ENCODE measurements at regions not wholly inside any gene's neighbourhood (a gene's known extent, or its start where the extent isn't known, plus 50 kb on each side); places are given as distances from the start of the nearest gene placed in this dataset.
"Not testable (repeated sequence)": the region's sequence is repeated elsewhere in the genome, so short reads cannot be mapped to it uniquely, and the experiment has no call there.

DNA sequence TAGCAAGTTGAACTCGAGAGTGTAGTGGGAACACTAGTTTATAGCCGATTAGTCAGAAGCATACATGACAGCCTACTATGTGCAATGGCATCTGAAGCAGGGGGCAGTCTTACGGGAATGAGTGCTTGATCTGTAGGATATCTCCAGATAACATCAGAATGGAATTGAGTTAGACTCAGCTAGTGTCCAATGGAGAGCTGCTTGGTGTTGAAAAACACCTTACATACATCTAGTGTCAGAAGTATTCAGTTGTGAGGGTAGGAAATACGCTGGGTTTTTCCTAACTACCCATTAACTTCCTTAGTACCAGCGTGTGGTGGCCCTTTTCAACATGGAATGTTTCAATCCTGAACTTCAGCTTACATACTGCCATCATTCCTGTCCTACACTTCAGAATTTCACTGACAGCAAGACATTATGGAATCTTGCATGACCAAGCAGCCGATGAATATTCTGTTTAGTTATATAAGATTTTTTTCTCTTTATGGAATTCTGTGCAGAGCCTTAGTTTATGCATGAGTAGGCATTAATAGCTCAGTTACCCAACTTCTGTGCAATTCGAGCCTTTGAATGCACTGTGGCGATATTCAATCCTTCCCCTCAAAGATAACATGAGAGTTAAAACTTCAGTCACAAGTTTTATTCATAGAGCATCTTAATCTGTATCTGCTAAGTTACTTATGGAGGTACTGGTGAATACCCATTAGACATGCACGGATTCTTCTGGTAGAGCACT, 218.6 kb upstream of the MOCS1 start:
- Histone ChIP-seq H3K27ac (ENCODE audit: low read depth, low read length) (no peak overlapping the region), H3K27me3 (ENCODE audit: control insufficient read depth, insufficient read depth, low read length) (no peaks in the 10 kb centered on the region), H3K9me3 (ENCODE audit: control insufficient read depth, insufficient read depth, low read length) (no peaks in the 10 kb centered on the region), H3K4me1 (ENCODE audit: control insufficient read depth, insufficient read depth, low read length) (no peaks in the 10 kb centered on the region), H3K36me3 (ENCODE audit: control insufficient read depth, insufficient read depth, low read length) (no peaks in the 10 kb centered on the region), H3K4me3 (ENCODE audit: low read depth, low read length) (no peak overlapping the region), H3K9ac (ENCODE audit: low read depth, low read length) (no peak overlapping the region)

DNA sequence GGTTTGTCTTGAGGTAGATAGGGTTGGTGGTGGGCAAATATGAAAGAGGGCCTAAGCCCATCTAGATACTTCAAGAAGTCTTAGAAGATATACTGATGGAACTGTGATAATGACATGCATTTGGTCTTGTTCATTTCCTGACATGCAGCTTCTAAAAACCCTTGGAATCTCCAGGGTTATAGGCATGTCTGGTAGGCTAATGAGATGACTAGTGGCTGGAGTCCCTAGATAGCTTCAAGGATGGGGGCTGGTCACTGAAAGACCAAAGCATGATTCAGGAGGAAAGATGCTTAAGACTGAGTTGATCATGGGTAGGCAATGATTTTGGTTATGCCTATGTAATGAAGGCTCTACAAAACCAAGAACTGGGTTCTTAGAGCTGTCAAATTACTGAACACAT, 217.9 kb upstream of the MOCS1 start:
- H3K4me1 ChIP-seq (ENCODE audit: control insufficient read depth, insufficient read depth, low read length) = no peaks in the 10 kb centered on the region
- H3K9ac ChIP-seq (ENCODE audit: low read depth, low read length) = no peak overlapping the region
- H3K27me3 ChIP-seq (ENCODE audit: control insufficient read depth, insufficient read depth, low read length) = no peaks in the 10 kb centered on the region
- H3K9me3 ChIP-seq (ENCODE audit: control insufficient read depth, insufficient read depth, low read length) = no peaks in the 10 kb centered on the region
- no peak overlapping the region for H3K4me3 ChIP-seq (ENCODE audit: low read depth, low read length)
- no peak overlapping the region for H3K27ac ChIP-seq (ENCODE audit: low read depth, low read length)
- H3K36me3 ChIP-seq (ENCODE audit: control insufficient read depth, insufficient read depth, low read length) = no peaks in the 10 kb centered on the region

- Histone ChIP-seq H3K27me3 (ENCODE audit: control insufficient read depth, insufficient read depth, low read length) (no peaks in the 10 kb centered on the region), H3K4me3 (ENCODE audit: low read depth, low read length) (no peak overlapping the region), H3K36me3 (ENCODE audit: control insufficient read depth, insufficient read depth, low read length) (no peaks in the 10 kb centered on the region), H3K9me3 (ENCODE audit: control insufficient read depth, insufficient read depth, low read length) (no peaks in the 10 kb centered on the region), H3K9ac (ENCODE audit: low read depth, low read length) (no peak overlapping the region), H3K4me1 (ENCODE audit: control insufficient read depth, insufficient read depth, low read length) (no peaks in the 10 kb centered on the region), H3K27ac (ENCODE audit: low read depth, low read length) (no peak overlapping the region)
Observed at GRCh38 chr6:40148882-40149573, 214.8 kb upstream of the MOCS1 start.

DNA sequence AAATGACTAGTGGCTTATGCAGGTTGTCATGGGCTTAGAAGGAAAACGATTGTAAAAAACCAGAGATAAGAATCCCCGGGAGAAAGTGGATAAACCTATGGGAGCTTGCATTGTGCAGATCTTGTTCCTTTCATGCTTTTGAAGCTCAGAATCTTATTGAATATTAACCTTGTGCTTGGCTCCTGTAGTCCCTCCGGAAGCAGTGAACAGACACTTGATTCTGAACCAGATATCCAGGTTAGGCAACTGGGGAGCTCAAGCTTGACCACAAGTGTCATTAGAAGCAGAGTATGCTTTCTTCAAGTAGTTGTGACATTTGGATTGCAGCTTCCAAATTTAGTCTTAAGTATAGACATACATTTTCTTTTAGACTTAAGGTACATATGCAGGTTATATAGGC, 212.6 kb upstream of the MOCS1 start:
- Histone ChIP-seq H3K4me3 (ENCODE audit: low read depth, low read length) (no peak overlapping the region), H3K4me1 (ENCODE audit: control insufficient read depth, insufficient read depth, low read length) (no peaks in the 10 kb centered on the region), H3K27ac (ENCODE audit: low read depth, low read length) (no peak overlapping the region)

DNA sequence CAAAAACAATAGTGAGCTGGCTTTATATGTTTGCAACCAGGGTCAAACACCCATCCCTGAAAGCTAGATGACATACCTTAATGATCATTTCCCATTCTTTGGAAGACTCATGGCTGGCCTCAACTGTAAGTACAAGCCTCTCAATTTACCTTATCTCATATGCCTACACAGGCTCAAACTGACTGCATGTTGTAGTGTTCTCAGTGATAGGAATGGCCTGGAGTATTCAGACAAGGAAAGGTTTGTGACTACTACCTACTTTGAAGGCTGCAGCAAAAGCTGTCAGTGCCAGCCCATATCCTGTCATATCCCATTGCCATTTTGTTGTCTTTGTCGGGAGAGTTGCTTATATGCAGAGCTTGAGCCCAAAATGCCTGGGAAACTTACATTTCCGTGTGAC, 205.2 kb upstream of the MOCS1 start:
- H3K9ac ChIP-seq (ENCODE audit: low read depth, low read length) = no peak overlapping the region
- H3K27ac ChIP-seq (ENCODE audit: low read depth, low read length) = no peak overlapping the region
- H3K4me3 ChIP-seq (ENCODE audit: low read depth, low read length) = no peak overlapping the region
- H3K9me3 ChIP-seq (ENCODE audit: control insufficient read depth, insufficient read depth, low read length) = no peaks in the 10 kb centered on the region
- H3K36me3 ChIP-seq (ENCODE audit: control insufficient read depth, insufficient read depth, low read length) = no peaks in the 10 kb centered on the region
- H3K27me3 ChIP-seq (ENCODE audit: control insufficient read depth, insufficient read depth, low read length) = no peaks in the 10 kb centered on the region
- no peaks in the 10 kb centered on the region for H3K4me1 ChIP-seq (ENCODE audit: control insufficient read depth, insufficient read depth, low read length)

More for the DNA sequence above, 212.6 kb upstream of the MOCS1 start:
- H3K27me3 ChIP-seq (ENCODE audit: control insufficient read depth, insufficient read depth, low read length) = no peaks in the 10 kb centered on the region
- H3K9ac ChIP-seq (ENCODE audit: low read depth, low read length) = no peak overlapping the region
- H3K36me3 ChIP-seq (ENCODE audit: control insufficient read depth, insufficient read depth, low read length) = no peaks in the 10 kb centered on the region
- H3K9me3 ChIP-seq (ENCODE audit: control insufficient read depth, insufficient read depth, low read length) = no peaks in the 10 kb centered on the region

DNA sequence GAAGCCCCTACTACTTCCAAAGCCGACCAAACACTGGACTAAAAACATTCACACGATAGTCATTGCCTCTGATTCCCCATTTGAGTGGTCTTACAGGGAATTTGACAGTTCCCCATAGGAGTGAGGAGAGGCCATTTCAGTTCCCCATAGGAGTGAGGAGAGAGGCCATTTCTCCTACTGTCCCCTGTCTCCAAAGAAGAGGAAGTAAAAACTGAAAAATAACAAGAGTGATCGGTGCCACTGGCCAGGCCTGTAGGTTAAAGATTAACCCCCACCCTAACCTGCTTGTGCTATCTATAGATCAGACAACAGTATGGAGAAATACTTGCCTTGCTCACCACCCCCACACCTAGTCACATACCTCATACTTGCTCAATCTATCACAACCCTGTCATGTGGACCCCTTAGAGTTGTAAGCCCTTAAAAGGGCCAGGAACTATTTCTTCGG, 204.0 kb upstream of the MOCS1 start:
- no peak overlapping the region for H3K4me3 ChIP-seq (ENCODE audit: low read depth, low read length)
- H3K9ac ChIP-seq (ENCODE audit: low read depth, low read length) = no peak overlapping the region
- H3K27me3 ChIP-seq (ENCODE audit: control insufficient read depth, insufficient read depth, low read length) = no peaks in the 10 kb centered on the region
- H3K36me3 ChIP-seq (ENCODE audit: control insufficient read depth, insufficient read depth, low read length) = no peaks in the 10 kb centered on the region
- H3K9me3 ChIP-seq (ENCODE audit: control insufficient read depth, insufficient read depth, low read length) = no peaks in the 10 kb centered on the region
- H3K4me1 ChIP-seq (ENCODE audit: control insufficient read depth, insufficient read depth, low read length) = no peaks in the 10 kb centered on the region
- H3K27ac ChIP-seq (ENCODE audit: low read depth, low read length) = no peak overlapping the region

GRCh38 chr6:40135491-40136072, 201.3 kb upstream of the MOCS1 start:
- H3K27ac ChIP-seq (ENCODE audit: low read depth, low read length) = no peak overlapping the region
- no peaks in the 10 kb centered on the region for H3K9me3 ChIP-seq (ENCODE audit: control insufficient read depth, insufficient read depth, low read length)
- no peak overlapping the region for H3K9ac ChIP-seq (ENCODE audit: low read depth, low read length)
- no peak overlapping the region for H3K4me3 ChIP-seq (ENCODE audit: low read depth, low read length)
- H3K36me3 ChIP-seq (ENCODE audit: control insufficient read depth, insufficient read depth, low read length) = no peaks in the 10 kb centered on the region
- H3K27me3 ChIP-seq (ENCODE audit: control insufficient read depth, insufficient read depth, low read length) = no peaks in the 10 kb centered on the region
- no peaks in the 10 kb centered on the region for H3K4me1 ChIP-seq (ENCODE audit: control insufficient read depth, insufficient read depth, low read length)

DNA sequence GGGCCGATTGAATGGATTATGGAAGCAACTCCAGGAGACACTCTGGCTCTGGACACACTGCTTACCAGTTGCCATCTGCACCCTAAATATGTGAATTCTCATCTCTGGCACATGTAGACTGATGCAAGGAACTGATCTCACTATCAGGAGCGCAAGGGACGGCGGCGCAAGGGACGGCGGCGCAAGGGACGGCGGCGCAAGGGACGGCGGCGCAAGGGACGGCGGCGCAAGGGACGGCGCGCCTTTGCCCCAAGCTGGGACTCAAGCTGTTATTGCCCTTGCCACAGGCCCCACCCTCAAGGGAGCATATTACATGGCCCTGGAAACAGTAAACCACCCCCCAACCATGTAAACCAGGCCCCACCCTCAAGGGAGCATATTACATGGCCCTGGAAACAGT, 199.7 kb upstream of the MOCS1 start:
- not testable (repeated sequence) for H3K27ac ChIP-seq (ENCODE audit: low read depth, low read length); H3K4me3 ChIP-seq (ENCODE audit: low read depth, low read length); H3K27me3 ChIP-seq (ENCODE audit: control insufficient read depth, insufficient read depth, low read length); H3K4me1 ChIP-seq (ENCODE audit: control insufficient read depth, insufficient read depth, low read length); H3K36me3 ChIP-seq (ENCODE audit: control insufficient read depth, insufficient read depth, low read length); H3K9ac ChIP-seq (ENCODE audit: low read depth, low read length); H3K9me3 ChIP-seq (ENCODE audit: control insufficient read depth, insufficient read depth, low read length)

- no peaks in the 10 kb centered on the region for H3K9me3 ChIP-seq (ENCODE audit: control insufficient read depth, insufficient read depth, low read length)
- no peak overlapping the region for H3K27ac ChIP-seq (ENCODE audit: low read depth, low read length)
Observed at GRCh38 chr6:40131675-40132074, 197.4 kb upstream of the MOCS1 start.

GRCh38 chr6:40128127-40128526, 193.9 kb upstream of the MOCS1 start:
- Histone ChIP-seq H3K4me3 (ENCODE audit: low read depth, low read length) (no peak overlapping the region), H3K36me3 (ENCODE audit: control insufficient read depth, insufficient read depth, low read length) (no peaks in the 10 kb centered on the region), H3K9me3 (ENCODE audit: control insufficient read depth, insufficient read depth, low read length) (no peaks in the 10 kb centered on the region), H3K27me3 (ENCODE audit: control insufficient read depth, insufficient read depth, low read length) (no peaks in the 10 kb centered on the region), H3K9ac (ENCODE audit: low read depth, low read length) (no peak overlapping the region), H3K4me1 (ENCODE audit: control insufficient read depth, insufficient read depth, low read length) (no peaks in the 10 kb centered on the region), H3K27ac (ENCODE audit: low read depth, low read length) (no peak overlapping the region)

More at GRCh38 chr6:40131675-40132074, 197.4 kb upstream of the MOCS1 start:
- Histone ChIP-seq H3K4me3 (ENCODE audit: low read depth, low read length) (no peak overlapping the region), H3K9ac (ENCODE audit: low read depth, low read length) (no peak overlapping the region), H3K4me1 (ENCODE audit: control insufficient read depth, insufficient read depth, low read length) (no peaks in the 10 kb centered on the region), H3K36me3 (ENCODE audit: control insufficient read depth, insufficient read depth, low read length) (no peaks in the 10 kb centered on the region), H3K27me3 (ENCODE audit: control insufficient read depth, insufficient read depth, low read length) (no peaks in the 10 kb centered on the region)

- no peaks in the 10 kb centered on the region for H3K9me3 ChIP-seq (ENCODE audit: control insufficient read depth, insufficient read depth, low read length)
- no peaks in the 10 kb centered on the region for H3K27me3 ChIP-seq (ENCODE audit: control insufficient read depth, insufficient read depth, low read length)
- H3K27ac ChIP-seq (ENCODE audit: low read depth, low read length) = no peak overlapping the region
- no peaks in the 10 kb centered on the region for H3K4me1 ChIP-seq (ENCODE audit: control insufficient read depth, insufficient read depth, low read length)
- H3K36me3 ChIP-seq (ENCODE audit: control insufficient read depth, insufficient read depth, low read length) = no peaks in the 10 kb centered on the region
- no peak overlapping the region for H3K9ac ChIP-seq (ENCODE audit: low read depth, low read length)
- H3K4me3 ChIP-seq (ENCODE audit: low read depth, low read length) = no peak overlapping the region
Observed at GRCh38 chr6:40125680-40126394, 191.6 kb upstream of the MOCS1 start.
